GM19043 (cell line): ENCODE measurements at regions not wholly inside any gene's neighbourhood (a gene's known extent, or its start where the extent isn't known, plus 50 kb on each side); places are given as distances from the start of the nearest gene placed in this dataset.

Source experiments
- ATAC-seq: cut with Tn5 transposase; IDR thresholded peaks from one replicate; pipeline ENCODE4 v1.9.1; 2021; ENCODE audit warnings: low read depth; ENCODE audit not compliant: unreplicated experiment

GRCh38 chr1:172753964-172754363, 95.1 kb downstream of the FASLG start:
- no peak for ATAC-seq

- ATAC-seq = no peak
Measured at GRCh38 chr1:172754609-172755008, 95.7 kb downstream of the FASLG start.

- no peak for ATAC-seq
Measured at GRCh38 chr1:172755099-172755498, 96.2 kb downstream of the FASLG start.

GRCh38 chr1:172756024-172756423, 97.1 kb downstream of the FASLG start:
- ATAC-seq = no peak

- no peak for ATAC-seq
Measured at GRCh38 chr1:172758259-172758658, 99.4 kb downstream of the FASLG start.

- ATAC-seq = no peak
Measured at GRCh38 chr1:172760121-172760520, 101.2 kb downstream of the FASLG start.

- no peak for ATAC-seq
Measured at GRCh38 chr1:172761581-172762486, 102.9 kb downstream of the FASLG start.

GRCh38 chr1:172763057-172763456, 104.2 kb downstream of the FASLG start:
- no peak for ATAC-seq

GRCh38 chr1:172764378-172764777, 105.5 kb downstream of the FASLG start:
- ATAC-seq = no peak

- ATAC-seq = no peak
Measured at GRCh38 chr1:172766462-172766861, 107.6 kb downstream of the FASLG start.

- ATAC-seq = no peak
Measured at GRCh38 chr1:172770071-172770470, 111.2 kb downstream of the FASLG start.

GRCh38 chr1:172774561-172774960, 115.7 kb downstream of the FASLG start:
- ATAC-seq = no peak

GRCh38 chr1:172775606-172776005, 116.7 kb downstream of the FASLG start:
- no peak for ATAC-seq

GRCh38 chr1:172776071-172776470, 117.2 kb downstream of the FASLG start:
- no peak for ATAC-seq

- no peak for ATAC-seq
Measured at GRCh38 chr1:172777767-172778166, 118.9 kb downstream of the FASLG start.

GRCh38 chr1:172778456-172779455, 119.9 kb downstream of the FASLG start:
- no peak for ATAC-seq

GRCh38 chr1:172779491-172779890, 120.6 kb downstream of the FASLG start:
- no peak for ATAC-seq

GRCh38 chr1:172781513-172782140, 122.7 kb downstream of the FASLG start:
- peak; percentile 80 for ATAC-seq

- no peak for ATAC-seq
Measured at GRCh38 chr1:172789840-172790239, 130.9 kb downstream of the FASLG start.

- ATAC-seq = no peak
Measured at GRCh38 chr1:172790245-172790644, 131.3 kb downstream of the FASLG start.

- ATAC-seq = no peak
Measured at GRCh38 chr1:172793823-172794222, 134.9 kb downstream of the FASLG start.
